HG03442 (cell line): ENCODE measurements at regions not wholly inside any gene's neighbourhood (a gene's known extent, or its start where the extent isn't known, plus 50 kb on each side); places are given as distances from the start of the nearest gene placed in this dataset.
"Not testable (repeated sequence)": the region's sequence is repeated elsewhere in the genome, so short reads cannot be mapped to it uniquely, and the experiment has no call there.

Experiments
- ATAC-seq: cut with Tn5 transposase; IDR thresholded peaks from one replicate; pipeline ENCODE4 v1.9.1; 2021; ENCODE audit warnings: mild to moderate bottlenecking, moderate library complexity; ENCODE audit not compliant: unreplicated experiment

- not testable (repeated sequence) for ATAC-seq
Measured at GRCh38 chr16:46388354-46388753, 232.8 kb downstream of the SHCBP1 start.

DNA sequence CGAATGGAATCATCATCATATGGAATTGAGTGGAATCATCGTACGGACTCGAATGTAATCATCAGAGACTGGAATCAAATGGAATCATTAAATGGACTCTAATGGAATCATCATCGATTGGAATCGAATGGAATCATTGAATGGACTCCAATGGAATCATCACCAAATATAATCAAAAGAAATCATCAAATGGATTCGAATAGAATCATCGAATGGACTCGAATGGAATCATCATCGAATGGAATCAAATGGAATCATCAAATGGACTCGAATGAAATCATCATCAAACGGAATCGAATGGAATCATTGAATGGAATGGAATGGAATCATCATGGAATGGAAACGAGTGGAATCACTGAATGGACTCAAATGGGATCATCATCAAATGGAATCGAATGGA, 233.5 kb downstream of the SHCBP1 start:
- not testable (repeated sequence) for ATAC-seq

DNA sequence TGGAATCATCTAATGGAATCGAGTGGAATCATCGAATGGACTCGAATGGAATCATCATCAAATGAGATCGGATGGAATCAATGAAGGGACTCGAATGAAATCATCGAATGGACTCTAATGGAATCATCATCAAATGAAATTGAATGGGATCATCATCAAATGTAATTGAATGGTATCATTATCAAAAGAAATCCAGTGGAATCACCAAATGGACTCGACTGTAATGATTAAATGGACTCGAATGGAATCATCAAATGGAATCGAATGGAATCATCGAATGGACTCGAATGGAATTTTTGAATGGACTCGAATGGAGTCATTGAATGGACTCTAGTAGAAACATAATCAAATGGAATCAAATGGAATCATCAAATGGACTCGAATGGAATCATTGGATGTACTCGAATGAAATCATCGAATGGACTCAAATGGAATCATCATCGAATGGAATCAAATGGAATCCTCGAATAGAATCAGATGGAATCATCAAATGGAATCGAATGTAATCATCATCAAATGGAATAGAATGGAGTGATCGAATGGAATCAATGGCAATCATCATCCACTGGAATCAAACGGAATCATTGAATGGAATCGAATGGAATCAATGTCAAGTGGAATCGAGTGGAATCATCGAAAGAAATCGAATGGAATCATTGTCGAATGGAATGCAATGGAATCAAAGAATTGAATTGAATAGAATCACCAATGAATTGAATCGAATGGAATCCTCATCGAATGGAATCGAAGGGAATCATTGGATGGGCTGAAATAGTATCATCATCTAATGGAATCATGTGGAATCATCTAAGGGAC, 234.2 kb downstream of the SHCBP1 start:
- ATAC-seq, result peak; percentile 3

- not testable (repeated sequence) for ATAC-seq
Measured at GRCh38 chr16:46386110-46386771, 234.9 kb downstream of the SHCBP1 start.

DNA sequence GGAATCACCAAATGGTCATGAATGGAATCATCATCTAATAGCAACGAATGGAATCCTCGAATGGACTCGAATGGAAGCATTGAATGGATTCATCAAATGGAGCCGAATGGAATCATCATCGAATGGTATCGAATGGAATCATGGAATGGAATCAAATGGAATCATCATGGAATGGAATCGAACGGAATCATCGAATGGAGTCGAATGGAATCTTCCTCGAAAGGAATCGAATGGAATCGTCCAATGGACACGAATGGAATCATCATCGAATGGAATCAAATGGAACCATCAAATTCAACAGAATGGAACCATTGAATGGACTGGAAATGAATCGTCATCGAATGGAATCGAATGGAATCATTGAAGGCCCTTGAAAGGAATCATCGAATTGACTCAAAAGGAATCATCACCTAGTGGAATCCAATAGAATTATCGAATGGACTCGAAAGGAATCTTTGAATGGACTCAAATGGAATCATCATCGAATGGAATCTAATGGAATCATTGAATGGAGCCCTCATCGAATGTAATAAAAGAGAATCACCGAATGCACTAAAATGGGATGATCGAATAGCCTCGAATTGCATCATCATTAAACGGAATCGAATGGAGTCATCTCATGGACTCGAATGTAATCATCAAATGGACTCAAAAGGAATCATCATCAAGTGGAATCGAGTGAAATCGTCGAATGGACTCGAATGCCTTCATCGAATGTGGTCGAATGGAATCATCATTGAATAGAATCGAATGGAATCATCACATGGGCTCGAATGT, 236.7 kb downstream of the SHCBP1 start:
- not testable (repeated sequence) for ATAC-seq

- not testable (repeated sequence) for ATAC-seq
Measured at GRCh38 chr16:46383581-46383980, 237.6 kb downstream of the SHCBP1 start.

- ATAC-seq, result not testable (repeated sequence)
Measured at GRCh38 chr16:46382791-46383541, 238.2 kb downstream of the SHCBP1 start.

DNA sequence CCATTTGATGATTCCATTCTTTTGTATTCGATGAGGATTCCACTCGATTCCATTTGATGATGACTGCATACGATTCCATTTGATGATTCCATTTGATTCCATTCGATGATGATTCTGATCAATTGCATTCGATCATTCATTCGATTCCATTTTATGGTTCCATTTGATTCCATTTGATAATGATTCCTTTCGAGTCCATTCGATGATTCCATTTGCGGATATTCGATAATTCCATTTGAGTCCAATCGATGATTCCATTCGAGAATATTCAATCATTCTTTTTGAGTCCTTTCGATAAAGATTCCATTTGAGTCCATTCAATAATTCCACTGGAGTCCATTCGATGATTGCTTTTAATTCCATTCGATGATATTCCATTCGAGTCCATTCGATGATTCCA, 239.1 kb downstream of the SHCBP1 start:
- ATAC-seq, result not testable (repeated sequence)

DNA sequence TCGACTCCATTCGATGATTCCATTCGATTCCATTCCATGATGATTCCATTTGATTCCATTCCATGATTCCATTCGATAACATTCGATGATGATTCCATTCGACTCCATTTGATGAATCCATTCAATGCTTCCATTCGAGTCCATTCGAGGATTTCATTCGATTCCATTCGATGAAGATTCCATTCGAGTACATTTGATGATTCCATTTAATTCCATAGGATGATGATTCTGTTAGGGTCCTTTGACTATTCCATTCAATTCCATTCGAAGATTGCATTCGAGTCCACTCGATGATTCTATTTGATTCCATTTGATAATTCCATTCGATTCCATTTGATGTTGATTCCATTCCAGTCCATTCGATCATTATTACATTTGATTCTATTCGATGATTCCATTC, 239.8 kb downstream of the SHCBP1 start:
- not testable (repeated sequence) for ATAC-seq
